ENCODE measurements at regions not wholly inside any gene's neighbourhood (a gene's known extent, or its start where the extent isn't known, plus 50 kb on each side); places are given as distances from the start of the nearest gene placed in this dataset.

DNA sequence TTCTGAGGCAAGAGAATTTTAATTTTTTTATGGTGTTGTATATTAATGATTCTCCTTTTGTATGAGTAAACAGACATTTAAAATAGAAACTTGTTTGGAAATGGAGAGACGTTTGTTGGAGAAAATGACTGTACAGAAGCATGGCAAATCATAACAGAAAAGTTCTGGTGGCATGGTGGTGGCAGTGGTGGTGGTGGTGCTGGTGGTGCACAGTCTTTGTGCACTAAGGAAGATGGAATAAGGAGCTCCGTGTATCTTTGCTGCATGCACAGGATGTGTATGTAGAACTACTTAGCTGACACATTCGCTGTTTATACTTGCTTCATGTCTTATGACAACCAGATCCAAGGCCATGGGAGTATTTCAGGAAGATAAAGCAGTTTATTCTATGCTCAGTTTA, 294.9 kb downstream of the UTRN start:
- Histone ChIP-seq H3K4me3 (no peak overlapping the region), H3K36me3 (peaks cover 0 to 19% (median 0%) of the 10 kb centered on the region in 3 donors), H3K27me3 (no peaks in the 10 kb centered on the region), H3K9me3 (no peaks in the 10 kb centered on the region), H3K27ac (no peak overlapping the region), H3K4me1 (peaks cover 0 to 17% (median 2%) of the 10 kb centered on the region in 4 donors)
- no peak for TF ChIP-seq POLR2A (IDR thresholded peaks at IDR 0.05)
- TF ChIP-seq, protein P1, sequence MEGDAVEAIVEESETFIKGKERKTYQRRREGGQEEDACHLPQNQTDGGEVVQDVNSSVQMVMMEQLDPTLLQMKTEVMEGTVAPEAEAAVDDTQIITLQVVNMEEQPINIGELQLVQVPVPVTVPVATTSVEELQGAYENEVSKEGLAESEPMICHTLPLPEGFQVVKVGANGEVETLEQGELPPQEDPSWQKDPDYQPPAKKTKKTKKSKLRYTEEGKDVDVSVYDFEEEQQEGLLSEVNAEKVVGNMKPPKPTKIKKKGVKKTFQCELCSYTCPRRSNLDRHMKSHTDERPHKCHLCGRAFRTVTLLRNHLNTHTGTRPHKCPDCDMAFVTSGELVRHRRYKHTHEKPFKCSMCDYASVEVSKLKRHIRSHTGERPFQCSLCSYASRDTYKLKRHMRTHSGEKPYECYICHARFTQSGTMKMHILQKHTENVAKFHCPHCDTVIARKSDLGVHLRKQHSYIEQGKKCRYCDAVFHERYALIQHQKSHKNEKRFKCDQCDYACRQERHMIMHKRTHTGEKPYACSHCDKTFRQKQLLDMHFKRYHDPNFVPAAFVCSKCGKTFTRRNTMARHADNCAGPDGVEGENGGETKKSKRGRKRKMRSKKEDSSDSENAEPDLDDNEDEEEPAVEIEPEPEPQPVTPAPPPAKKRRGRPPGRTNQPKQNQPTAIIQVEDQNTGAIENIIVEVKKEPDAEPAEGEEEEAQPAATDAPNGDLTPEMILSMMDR (IDR thresholded peaks at IDR 0.05) = no peak
- no peak for DNase-seq

GRCh38 chr6:144580771-144581170, 295.6 kb downstream of the UTRN start:
- no peak overlapping the region for H3K4me3 ChIP-seq
- H3K9me3 ChIP-seq = no peaks in the 10 kb centered on the region
- H3K4me1 ChIP-seq = peaks cover 0 to 17% (median 2%) of the 10 kb centered on the region in 4 donors
- no peaks in the 10 kb centered on the region for H3K27me3 ChIP-seq
- no peak for TF ChIP-seq POLR2A (IDR thresholded peaks at IDR 0.05)
- TF ChIP-seq, protein P1 (IDR thresholded peaks at IDR 0.05) = no peak
- H3K36me3 ChIP-seq = peaks cover 0 to 19% (median 0%) of the 10 kb centered on the region in 3 donors
- DNase-seq = no peak
- no peak overlapping the region for H3K27ac ChIP-seq

GRCh38 chr6:144581812-144582537, 296.8 kb downstream of the UTRN start:
- peaks cover 0 to 16% (median 0%) of the 10 kb centered on the region in 3 donors for H3K36me3 ChIP-seq
- DNase-seq = peak in 1 of 3 donors; percentile 46
- H3K4me1 ChIP-seq = peaks cover 0 to 17% (median 2%) of the 10 kb centered on the region in 4 donors
- no peak overlapping the region for H3K27ac ChIP-seq
- no peak overlapping the region for H3K4me3 ChIP-seq
- no peak for TF ChIP-seq POLR2A (IDR thresholded peaks at IDR 0.05)
- TF ChIP-seq, protein P1 (IDR thresholded peaks at IDR 0.05) = peak in 4 of 6 experiments; percentile 45 to 57 (median 50)
- no peaks in the 10 kb centered on the region for H3K9me3 ChIP-seq
- no peaks in the 10 kb centered on the region for H3K27me3 ChIP-seq

DNA sequence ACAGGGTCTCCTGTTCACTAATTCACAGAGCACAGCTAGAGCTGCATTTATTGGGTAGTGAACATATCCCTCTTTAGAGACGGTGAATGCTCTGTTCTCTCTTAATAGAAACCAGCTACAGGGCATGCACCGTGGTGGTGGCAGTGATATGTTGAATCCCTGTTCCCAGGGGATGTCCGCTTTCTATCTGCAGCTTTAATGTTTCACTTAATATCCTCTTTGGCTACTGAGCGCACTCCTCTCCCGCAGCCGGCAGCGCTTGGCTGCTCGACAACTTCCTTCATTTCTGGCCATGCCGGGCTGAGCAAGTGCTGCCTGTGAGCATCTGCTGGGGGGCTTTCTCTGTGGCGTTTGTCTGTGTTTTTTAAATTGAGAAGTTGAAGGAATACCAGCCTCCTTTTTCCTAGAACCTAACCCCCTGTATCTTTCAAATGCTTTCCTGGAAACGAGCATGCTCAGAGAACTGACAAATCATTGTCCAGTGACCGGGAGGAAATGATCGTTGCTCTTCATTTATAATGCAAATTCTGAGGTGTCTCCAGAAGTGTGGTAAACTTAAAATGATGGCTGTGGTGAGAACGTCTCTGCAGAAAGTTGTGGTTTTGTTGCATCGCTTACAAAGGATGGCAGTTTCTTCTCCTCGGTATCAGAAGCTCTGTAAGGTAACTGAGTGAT, 297.9 kb downstream of the UTRN start:
- Histone ChIP-seq H3K4me1 (peaks cover 0 to 17% (median 2%) of the 10 kb centered on the region in 4 donors), H3K27ac (peak overlapping the region in 1 of 4 donors; percentile 27), H3K4me3 (peak overlapping the region in 3 of 4 donors; percentile 20 to 31 (median 26)), H3K9me3 (no peaks in the 10 kb centered on the region), H3K27me3 (no peaks in the 10 kb centered on the region), H3K36me3 (peaks cover 0 to 6% (median 0%) of the 10 kb centered on the region in 3 donors)
- peak; percentile 51 to 64 (median 58) for DNase-seq
- TF ChIP-seq POLR2A (IDR thresholded peaks at IDR 0.05) = no peak
- TF ChIP-seq, protein P1 (IDR thresholded peaks at IDR 0.05) = no peak

- DNase-seq = no peak
- H3K27ac ChIP-seq = no peak overlapping the region
- no peak for TF ChIP-seq POLR2A (IDR thresholded peaks at IDR 0.05)
- TF ChIP-seq, protein P1 (IDR thresholded peaks at IDR 0.05) = no peak
- H3K4me3 ChIP-seq = peak overlapping the region in 1 of 4 donors; percentile 31
- peaks cover 0 to under 1% (median 0%) of the 10 kb centered on the region in 3 donors for H3K36me3 ChIP-seq
- no peaks in the 10 kb centered on the region for H3K27me3 ChIP-seq
- H3K9me3 ChIP-seq = no peaks in the 10 kb centered on the region
- H3K4me1 ChIP-seq = peaks cover 0 to 17% (median 2%) of the 10 kb centered on the region in 4 donors
Observed at GRCh38 chr6:144583614-144583954, 298.4 kb downstream of the UTRN start.

Measured in Peyer's patch (tissue), 4 donors.